Neuron (in vitro differentiated cells): ENCODE measurements at regions not wholly inside any gene's neighbourhood (a gene's known extent, or its start where the extent isn't known, plus 50 kb on each side); places are given as distances from the start of the nearest gene placed in this dataset.

Experiments
- H2AFZ ChIP-seq: one replicate; pipeline ENCODE4 v1.6.1; 2013; ENCODE audit warnings: low read depth, mild to moderate bottlenecking, inconsistent platforms, low read length, moderate library complexity
- H3K27me3 ChIP-seq: one replicate; pipeline ENCODE4 v1.6.1; 2013; ENCODE audit warnings: low read length; ENCODE audit not compliant: insufficient read depth
- H3K36me3 ChIP-seq: one replicate; pipeline ENCODE4 v1.6.1; 2013; ENCODE audit warnings: low read length; ENCODE audit not compliant: insufficient read depth
- H3K4me1 ChIP-seq: one replicate; pipeline ENCODE4 v1.6.1; 2013; ENCODE audit warnings: low read length; ENCODE audit not compliant: insufficient read depth
- H3K4me3 ChIP-seq: 2 replicates; pipeline ENCODE4 v1.5.1; 2013; ENCODE audit warnings: mild to moderate bottlenecking, low read length, moderate library complexity
- H3K9me3 ChIP-seq: one replicate; pipeline ENCODE4 v1.6.1; 2013; ENCODE audit warnings: low read length

GRCh38 chr4:138567696-138568095, 325.5 kb upstream of the SLC7A11 start:
- no peaks in the 10 kb centered on the region for H3K36me3 ChIP-seq
- no peaks in the 10 kb centered on the region for H3K27me3 ChIP-seq
- no peak overlapping the region for H2AFZ ChIP-seq
- no peaks in the 10 kb centered on the region for H3K9me3 ChIP-seq
- H3K4me1 ChIP-seq: no peaks in the 10 kb centered on the region
- no peak overlapping the region for H3K4me3 ChIP-seq

DNA sequence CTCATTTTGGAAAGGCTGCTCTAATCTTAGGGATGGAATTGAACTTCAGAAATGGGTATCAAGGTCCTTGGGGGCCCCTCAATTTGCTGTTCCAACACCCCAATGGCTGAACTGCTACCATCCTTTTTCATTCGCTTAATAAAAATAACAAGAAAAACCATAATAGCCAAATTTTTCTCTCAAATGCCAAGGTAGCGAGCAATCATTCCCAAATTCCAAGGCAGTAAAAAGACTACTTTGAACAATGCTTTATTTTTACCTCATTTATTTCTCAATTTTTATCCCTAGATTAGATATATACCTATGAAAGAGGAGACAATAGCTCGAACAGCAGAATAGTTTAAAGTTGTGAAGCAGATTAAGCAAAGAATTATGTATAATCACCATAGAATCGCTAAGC, 323.4 kb upstream of the SLC7A11 start:
- Histone ChIP-seq H3K4me1 (no peaks in the 10 kb centered on the region), H2AFZ (no peak overlapping the region), H3K27me3 (no peaks in the 10 kb centered on the region), H3K9me3 (no peaks in the 10 kb centered on the region), H3K4me3 (no peak overlapping the region), H3K36me3 (no peaks in the 10 kb centered on the region)

DNA sequence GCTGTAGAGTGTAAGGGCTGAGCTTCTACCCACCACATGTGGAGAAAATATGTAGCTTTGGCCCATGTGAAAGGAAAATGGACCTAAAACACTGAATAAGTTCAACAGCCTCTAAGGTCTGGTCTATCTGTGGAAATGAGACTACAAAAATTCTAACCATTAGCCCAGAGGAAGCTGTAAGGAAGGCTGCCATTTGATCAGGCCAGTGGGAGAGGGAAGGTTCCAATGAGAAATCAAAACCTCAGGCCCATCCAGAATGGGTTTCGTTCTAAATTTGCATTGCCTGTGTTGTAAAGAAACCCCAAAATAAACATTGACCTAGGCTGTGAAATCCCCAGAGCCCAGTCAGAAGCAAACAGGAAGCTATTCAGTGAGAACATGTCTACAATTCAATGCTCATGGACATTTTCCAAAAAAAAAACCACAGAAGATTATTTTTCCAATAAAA, 320.4 kb upstream of the SLC7A11 start:
- Histone ChIP-seq H3K4me3 (no peak overlapping the region), H3K4me1 (no peaks in the 10 kb centered on the region), H3K9me3 (no peaks in the 10 kb centered on the region), H3K27me3 (no peaks in the 10 kb centered on the region), H2AFZ (no peak overlapping the region), H3K36me3 (no peaks in the 10 kb centered on the region)

- Histone ChIP-seq H3K9me3 (no peaks in the 10 kb centered on the region), H3K4me1 (no peaks in the 10 kb centered on the region), H3K27me3 (no peaks in the 10 kb centered on the region), H3K36me3 (no peaks in the 10 kb centered on the region), H3K4me3 (no peak overlapping the region), H2AFZ (no peak overlapping the region)
Observed at GRCh38 chr4:138561906-138562305, 319.8 kb upstream of the SLC7A11 start.

- no peaks in the 10 kb centered on the region for H3K4me1 ChIP-seq
- H3K36me3 ChIP-seq: no peaks in the 10 kb centered on the region
- no peaks in the 10 kb centered on the region for H3K9me3 ChIP-seq
- no peak overlapping the region for H2AFZ ChIP-seq
- no peaks in the 10 kb centered on the region for H3K27me3 ChIP-seq
- no peak overlapping the region for H3K4me3 ChIP-seq
Observed at GRCh38 chr4:138561276-138561880, 319.2 kb upstream of the SLC7A11 start.

DNA sequence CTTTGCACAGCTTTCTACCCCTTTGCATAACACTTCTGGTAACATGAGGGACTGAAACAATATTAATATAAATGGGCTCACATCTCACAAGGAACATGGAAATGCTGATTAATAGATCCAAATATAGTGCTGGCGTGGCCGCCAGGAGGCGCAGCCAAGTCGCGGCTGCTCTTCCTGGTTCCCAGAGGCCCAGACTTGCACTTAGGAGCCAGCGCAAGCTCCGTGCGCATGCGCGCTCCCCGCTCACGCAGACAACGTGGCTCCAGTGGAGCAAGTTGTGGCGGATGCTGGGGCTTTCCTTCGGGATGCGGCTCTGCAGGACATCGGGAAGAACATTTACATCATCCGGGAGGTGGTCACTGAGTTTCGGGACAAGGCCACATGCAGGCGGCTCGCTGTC, 318.3 kb upstream of the SLC7A11 start:
- Histone ChIP-seq H3K27me3 (no peaks in the 10 kb centered on the region), H2AFZ (no peak overlapping the region), H3K4me1 (no peaks in the 10 kb centered on the region), H3K4me3 (no peak overlapping the region), H3K36me3 (no peaks in the 10 kb centered on the region), H3K9me3 (no peaks in the 10 kb centered on the region)

DNA sequence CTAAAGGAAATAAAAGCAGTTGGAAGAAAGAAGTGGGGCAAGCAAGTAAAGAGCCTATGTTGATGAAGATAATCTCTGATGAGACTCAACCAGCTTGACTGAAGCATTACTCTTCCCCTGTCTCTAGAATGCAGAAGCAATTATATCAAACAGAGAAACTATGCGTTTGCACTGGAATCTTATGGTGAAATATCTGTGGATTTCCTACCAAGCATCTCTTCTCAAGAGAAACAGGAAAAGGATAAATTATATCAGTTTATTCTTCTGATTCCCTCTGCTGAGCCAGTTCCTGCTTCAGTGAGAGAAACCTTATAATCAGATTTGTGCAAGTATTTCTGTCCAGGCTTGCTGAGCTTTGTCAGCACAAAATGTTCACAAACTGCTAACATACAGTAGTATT, 316.7 kb upstream of the SLC7A11 start:
- H3K4me3 ChIP-seq: no peak overlapping the region
- no peaks in the 10 kb centered on the region for H3K27me3 ChIP-seq
- H3K9me3 ChIP-seq: no peaks in the 10 kb centered on the region
- no peak overlapping the region for H2AFZ ChIP-seq
- H3K36me3 ChIP-seq: no peaks in the 10 kb centered on the region
- H3K4me1 ChIP-seq: no peaks in the 10 kb centered on the region

DNA sequence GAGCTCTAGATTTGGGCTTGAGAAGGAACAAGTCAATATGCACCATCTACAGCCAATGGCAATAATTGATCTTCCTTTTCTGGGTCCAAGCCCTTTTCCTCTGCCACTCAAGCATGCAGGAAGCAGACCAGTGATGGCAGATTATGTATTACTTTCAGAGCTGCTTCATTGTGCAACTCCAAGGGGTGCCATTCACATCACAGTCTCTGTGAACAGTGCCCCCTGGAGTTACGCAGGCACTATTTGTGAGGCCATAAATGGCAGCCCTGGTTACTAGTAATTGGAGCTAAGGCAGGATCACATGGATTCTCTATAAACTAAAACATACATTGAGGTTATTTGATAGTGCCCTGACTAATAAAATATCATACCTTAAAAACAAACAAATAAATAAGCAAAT, 313.4 kb upstream of the SLC7A11 start:
- H3K4me1 ChIP-seq: no peaks in the 10 kb centered on the region
- H3K27me3 ChIP-seq: no peaks in the 10 kb centered on the region
- H3K4me3 ChIP-seq: no peak overlapping the region
- no peak overlapping the region for H2AFZ ChIP-seq
- H3K9me3 ChIP-seq: no peaks in the 10 kb centered on the region
- no peaks in the 10 kb centered on the region for H3K36me3 ChIP-seq

GRCh38 chr4:138555108-138555507, 313.0 kb upstream of the SLC7A11 start:
- Histone ChIP-seq H2AFZ (no peak overlapping the region), H3K36me3 (no peaks in the 10 kb centered on the region), H3K4me3 (no peak overlapping the region), H3K4me1 (no peaks in the 10 kb centered on the region), H3K27me3 (no peaks in the 10 kb centered on the region), H3K9me3 (no peaks in the 10 kb centered on the region)

GRCh38 chr4:138553001-138553845, 311.1 kb upstream of the SLC7A11 start:
- no peaks in the 10 kb centered on the region for H3K4me1 ChIP-seq
- no peaks in the 10 kb centered on the region for H3K27me3 ChIP-seq
- H3K4me3 ChIP-seq: no peak overlapping the region
- no peaks in the 10 kb centered on the region for H3K36me3 ChIP-seq
- no peaks in the 10 kb centered on the region for H3K9me3 ChIP-seq
- H2AFZ ChIP-seq: no peak overlapping the region

GRCh38 chr4:138542191-138542776, 300.1 kb upstream of the SLC7A11 start:
- no peaks in the 10 kb centered on the region for H3K4me1 ChIP-seq
- H3K9me3 ChIP-seq: no peaks in the 10 kb centered on the region
- no peak overlapping the region for H2AFZ ChIP-seq
- no peaks in the 10 kb centered on the region for H3K36me3 ChIP-seq
- no peak overlapping the region for H3K4me3 ChIP-seq
- H3K27me3 ChIP-seq: no peaks in the 10 kb centered on the region

DNA sequence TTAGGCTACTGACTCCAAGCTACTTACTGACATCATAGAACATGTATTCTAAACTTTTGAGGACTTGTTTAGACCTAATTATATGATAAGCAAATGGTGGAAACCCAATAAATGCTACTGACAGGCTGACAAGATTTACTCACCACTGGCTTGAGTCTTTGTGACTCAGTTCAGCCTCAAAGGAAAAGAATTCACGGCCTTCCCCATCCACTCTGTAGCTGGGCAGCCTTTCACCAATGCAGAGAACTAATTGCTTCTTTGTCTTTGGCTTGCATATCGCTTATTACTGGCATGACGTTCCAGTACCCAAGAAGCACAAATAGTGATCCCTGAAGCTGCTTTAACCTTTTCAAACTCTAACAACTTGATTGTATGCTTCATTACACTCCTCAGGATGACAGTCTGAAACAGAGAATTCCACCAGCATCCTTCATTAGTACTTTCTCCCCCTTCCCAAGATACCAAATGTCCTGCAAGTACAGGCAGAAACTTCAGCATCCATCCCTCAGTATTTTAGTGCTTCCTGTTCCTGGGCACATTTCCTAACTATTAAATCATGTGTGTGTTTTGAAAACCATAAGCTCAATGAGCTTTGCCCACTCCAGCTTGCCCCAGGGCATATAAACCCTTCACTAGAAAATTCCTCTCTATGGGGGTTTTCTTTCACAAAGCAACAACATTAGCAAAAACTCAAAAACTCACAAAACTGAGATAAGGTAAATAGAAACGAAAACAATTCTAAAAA, 298.1 kb upstream of the SLC7A11 start:
- Histone ChIP-seq H3K27me3 (no peaks in the 10 kb centered on the region), H3K9me3 (no peaks in the 10 kb centered on the region), H3K4me3 (no peak overlapping the region)

GRCh38 chr4:138538743-138539142, 296.6 kb upstream of the SLC7A11 start:
- Histone ChIP-seq H3K4me1 (no peaks in the 10 kb centered on the region), H2AFZ (no peak overlapping the region), H3K9me3 (no peaks in the 10 kb centered on the region), H3K27me3 (no peaks in the 10 kb centered on the region), H3K4me3 (no peak overlapping the region), H3K36me3 (no peaks in the 10 kb centered on the region)

More for the DNA sequence above, 298.1 kb upstream of the SLC7A11 start:
- no peaks in the 10 kb centered on the region for H3K36me3 ChIP-seq
- H2AFZ ChIP-seq: no peak overlapping the region
- no peaks in the 10 kb centered on the region for H3K4me1 ChIP-seq
